CD14-positive monocyte (primary cell): ENCODE measurements at regions not wholly inside any gene's neighbourhood (a gene's known extent, or its start where the extent isn't known, plus 50 kb on each side); places are given as distances from the start of the nearest gene placed in this dataset.

Source experiments
- DNase-seq, 3 donors: peaks; one replicate each; pipeline ENCODE4 v3.0.0-alpha.2; 2011 to 2022
- H2AFZ ChIP-seq: 2 replicates; pipeline ENCODE4 v1.6.0; 2012; ENCODE audit warnings: mild to moderate bottlenecking, low read depth, low read length, inconsistent platforms; ENCODE audit not compliant: insufficient read depth, poor library complexity, severe bottlenecking
- H3K27ac ChIP-seq, 2 donors: 1 replicate in 1 of 2; 2 replicates in 1 of 2; pipeline ENCODE4 v1.5.1; 2012 to 2013; ENCODE audit warnings: low read length in 2 of 2, control low read depth in 1 of 2, inconsistent platforms in 1 of 2, low read depth in 1 of 2, mild to moderate bottlenecking in 1 of 2
- H3K27me3 ChIP-seq, 2 donors: one replicate each; pipeline versions ENCODE4 v1.6.0 to v1.6.1; 2011 to 2013; ENCODE audit warnings: low read length in 2 of 2; ENCODE audit not compliant: control insufficient read depth in 2 of 2, insufficient read depth in 2 of 2
- H3K36me3 ChIP-seq, 2 donors: replicated peaks in 1 of 2; 1 replicate in 1 of 2; 2 replicates in 1 of 2; pipeline versions ENCODE4 v1.5.1 to v1.6.1; 2012 to 2013; ENCODE audit warnings: low read length in 2 of 2, control low read depth in 1 of 2, inconsistent platforms in 1 of 2, mild to moderate bottlenecking in 1 of 2; ENCODE audit not compliant: insufficient read depth in 2 of 2, control insufficient read depth in 1 of 2
- H3K4me1 ChIP-seq, 2 donors: 1 replicate in 1 of 2; 2 replicates in 1 of 2; pipeline versions ENCODE4 v1.5.1 to v1.6.1; 2012 to 2013; ENCODE audit warnings: low read length in 2 of 2, control low read depth in 1 of 2, inconsistent platforms in 1 of 2, mild to moderate bottlenecking in 1 of 2, moderate library complexity in 1 of 2; ENCODE audit not compliant: insufficient read depth in 2 of 2, control insufficient read depth in 1 of 2
- H3K4me2 ChIP-seq: replicated peaks from 2 replicates; pipeline ENCODE3; 2012; ENCODE audit warnings: low read length, moderate library complexity, mild to moderate bottlenecking; ENCODE audit not compliant: poor library complexity, severe bottlenecking; ENCODE audit errors: extremely low read depth
- H3K4me3 ChIP-seq, 3 experiments: fragments of 200-600 bp in 1 of 3; sonication (generic) in 1 of 3; replicated peaks in 1 of 3; 1 replicate in 2 of 3; 2 replicates in 1 of 3; pipeline ENCODE4 v1.5.1; 2011 to 2013; ENCODE audit warnings: low read length in 3 of 3, mild to moderate bottlenecking in 3 of 3, control low read depth in 2 of 3, low read depth in 2 of 3, inconsistent platforms in 1 of 3, moderate library complexity in 1 of 3
- H3K79me2 ChIP-seq: 2 replicates; pipeline ENCODE4 v1.6.0; 2012; ENCODE audit warnings: mild to moderate bottlenecking, control low read depth, inconsistent platforms, low read length, moderate library complexity; ENCODE audit not compliant: insufficient read depth
- H3K9ac ChIP-seq: 2 replicates; pipeline ENCODE4 v1.6.0; 2017; ENCODE audit warnings: low read length, mild to moderate bottlenecking; ENCODE audit not compliant: insufficient read depth, poor library complexity, severe bottlenecking
- H3K9me3 ChIP-seq, 2 donors: replicated peaks in 1 of 2; 1 replicate in 1 of 2; 2 replicates in 1 of 2; pipeline versions ENCODE4 v1.5.1 to v1.6.1; 2012 to 2013; ENCODE audit warnings: low read length in 2 of 2, control low read depth in 1 of 2; ENCODE audit not compliant: control insufficient read depth in 1 of 2, insufficient read depth in 1 of 2
- H4K20me1 ChIP-seq: 2 replicates; pipeline ENCODE4 v1.6.0; 2012; ENCODE audit warnings: mild to moderate bottlenecking, low read length, control low read depth, moderate library complexity; ENCODE audit not compliant: insufficient read depth
- H3K27ac Mint-ChIP-seq, 7 donors: one replicate each; pipeline ENCODE4 v1.8.0; 2020; ENCODE audit warnings: mild to moderate bottlenecking in 7 of 7, mixed read lengths in 7 of 7, moderate library complexity in 6 of 7, inconsistent platforms in 2 of 7
- H3K27me3 Mint-ChIP-seq, 3 donors: one replicate each; pipeline ENCODE4 v1.8.0; 2021 to 2022; ENCODE audit warnings: low read depth in 3 of 3, mild to moderate bottlenecking in 3 of 3, mixed read lengths in 3 of 3, moderate library complexity in 3 of 3, inconsistent platforms in 1 of 3
- H3K36me3 Mint-ChIP-seq, 2 donors: one replicate each; pipeline ENCODE4 v1.8.0; 2020; ENCODE audit warnings: mixed read lengths in 2 of 2, inconsistent platforms in 1 of 2, mild to moderate bottlenecking in 1 of 2
- H3K4me1 Mint-ChIP-seq: one replicate; pipeline ENCODE4 v1.8.0; 2020; ENCODE audit warnings: mild to moderate bottlenecking, mixed read lengths
- H3K4me3 Mint-ChIP-seq, 2 donors: one replicate each; pipeline ENCODE4 v1.8.0; 2020; ENCODE audit warnings: mild to moderate bottlenecking in 2 of 2, mixed read lengths in 2 of 2, moderate library complexity in 1 of 2
- H3K9me3 Mint-ChIP-seq, 7 donors: one replicate each; pipeline ENCODE4 v1.8.0; 2020 to 2022; ENCODE audit warnings: mixed read lengths in 7 of 7, mild to moderate bottlenecking in 6 of 7, moderate library complexity in 6 of 7, inconsistent platforms in 2 of 7
- CTCF ChIP-seq: fragments of 200-600 bp; IDR thresholded peaks from one replicate; pipeline ENCODE4 v1.8.0; 2022; ENCODE audit warnings: antibody characterized with exemption, mild to moderate bottlenecking
- WGBS: methylation state at CpG from one replicate; pipeline ENCODE4 v1.1.5; 2013; ENCODE audit warnings: missing lambda C conversion rate; ENCODE audit not compliant: insufficient coverage; 5-methylcytosine and 5-hydroxymethylcytosine counted together
- intact Hi-C, 2 donors: fragments of 100-400 bp; cut with micrococcal nuclease; formaldehyde crosslinking; loops; one replicate each; pipeline versions ENCODE4 v1.15.0 to v1.15.1; 2023

- Histone ChIP-seq H3K27ac (no peak overlapping the region), H3K9me3 (no peaks in the 10 kb centered on the region), H4K20me1 (no peaks in the 10 kb centered on the region), H3K27me3 (no peaks in the 10 kb centered on the region), H3K79me2 (no peaks in the 10 kb centered on the region), H3K4me1 (no peaks in the 10 kb centered on the region), H3K9ac (no peak overlapping the region), H3K4me2 (no peak overlapping the region), H2AFZ (no peak overlapping the region), H3K36me3 (no peaks in the 10 kb centered on the region), H3K4me3 (no peak overlapping the region)
- Mint-ChIP-seq H3K4me1 (no peaks in the 10 kb centered on the region), H3K4me3 (no peak overlapping the region), H3K27me3 (peaks cover 1 to 4% (median 2%) of the 10 kb centered on the region in 3 donors), H3K36me3 (peaks cover 3 to 5% of the 10 kb centered on the region in 2 donors), H3K9me3 (peaks cover 0 to 5% (median 3%) of the 10 kb centered on the region in 7 donors), H3K27ac (no peak overlapping the region)
- intact Hi-C loops: no loop called here
- TF ChIP-seq CTCF: no peak
- 80% methylated on average over 1 of the region's 1 CpG for WGBS
- no peak for DNase-seq
These were observed 149.8 kb upstream of the DUSP10 start for GRCh38 chr1:221891708-221892107.

GRCh38 chr1:221888801-221889200 is 146.9 kb upstream of the DUSP10 start:
- intact Hi-C loops: no loop called here
- no peaks in the 10 kb centered on the region for H3K4me1 ChIP-seq
- Mint-ChIP-seq H3K27ac (no peak overlapping the region), H3K9me3 (peaks cover 0 to 4% (median 0%) of the 10 kb centered on the region in 7 donors), H3K4me3 (no peak overlapping the region), H3K36me3 (peaks cover 0 to 5% of the 10 kb centered on the region in 2 donors), H3K4me1 (no peaks in the 10 kb centered on the region), H3K27me3 (peaks cover 1 to 2% (median 2%) of the 10 kb centered on the region in 3 donors)
- no peak overlapping the region for H3K9ac ChIP-seq
- no peak for TF ChIP-seq CTCF
- no peaks in the 10 kb centered on the region for H3K36me3 ChIP-seq
- no peaks in the 10 kb centered on the region for H3K27me3 ChIP-seq
- H2AFZ ChIP-seq: no peak overlapping the region
- H3K79me2 ChIP-seq: no peaks in the 10 kb centered on the region
- no peak overlapping the region for H3K27ac ChIP-seq
- no peak overlapping the region for H3K4me2 ChIP-seq
- H3K4me3 ChIP-seq: no peak overlapping the region
- no peaks in the 10 kb centered on the region for H4K20me1 ChIP-seq
- no CpG with 5 or more reads among the region's 5 CpGs for WGBS
- no peak for DNase-seq
- H3K9me3 ChIP-seq: no peaks in the 10 kb centered on the region
